GM19025 (cell line): ENCODE measurements at regions not wholly inside any gene's neighbourhood (a gene's known extent, or its start where the extent isn't known, plus 50 kb on each side); places are given as distances from the start of the nearest gene placed in this dataset.

ENCODE experiments used
- ATAC-seq: cut with Tn5 transposase; IDR thresholded peaks from one replicate; pipeline ENCODE4 v1.9.1; 2021; ENCODE audit warnings: mild to moderate bottlenecking, low read depth, moderate library complexity; ENCODE audit not compliant: unreplicated experiment

DNA sequence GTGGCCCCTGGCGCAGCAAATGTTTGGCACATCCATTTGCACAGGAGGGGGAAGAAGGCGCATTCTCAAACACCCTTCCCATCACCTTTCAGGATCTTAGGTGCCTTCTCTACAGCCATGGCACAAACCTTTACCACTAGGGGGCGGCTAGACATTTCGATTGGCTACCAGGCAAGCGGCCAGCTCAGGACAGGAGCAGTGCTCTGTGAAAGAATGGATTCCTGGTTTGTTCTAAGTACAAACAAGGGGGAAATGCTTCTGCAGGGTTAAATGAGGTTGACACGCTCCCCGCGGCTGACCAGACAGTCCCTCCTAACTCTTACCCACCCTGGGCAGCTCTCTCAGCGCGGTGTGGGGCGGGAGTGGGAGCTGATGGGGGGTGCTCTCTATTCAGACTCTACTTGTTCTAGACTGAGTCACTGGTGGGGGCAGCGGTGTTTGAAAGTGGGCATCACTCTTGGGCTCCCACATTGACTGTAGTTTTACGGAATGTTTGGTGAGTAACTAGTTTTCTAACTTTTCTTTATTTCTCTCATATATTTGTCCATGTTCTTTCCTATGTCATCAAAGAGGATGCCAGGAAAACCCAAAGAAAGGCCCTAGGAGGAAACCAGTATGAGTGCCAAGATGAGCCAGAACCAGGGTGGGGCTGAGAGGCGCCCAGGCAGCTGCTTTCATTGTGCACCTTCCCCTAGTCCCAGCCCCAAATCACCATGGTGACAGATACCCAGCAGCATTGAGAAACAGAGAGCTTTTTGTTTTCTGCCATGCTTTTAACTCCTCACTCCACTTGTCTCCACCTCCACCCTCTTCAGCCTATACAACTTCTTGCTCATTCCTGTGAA, 61.4 kb upstream of the GPR158 start:
- peak; percentile 86 for ATAC-seq

DNA sequence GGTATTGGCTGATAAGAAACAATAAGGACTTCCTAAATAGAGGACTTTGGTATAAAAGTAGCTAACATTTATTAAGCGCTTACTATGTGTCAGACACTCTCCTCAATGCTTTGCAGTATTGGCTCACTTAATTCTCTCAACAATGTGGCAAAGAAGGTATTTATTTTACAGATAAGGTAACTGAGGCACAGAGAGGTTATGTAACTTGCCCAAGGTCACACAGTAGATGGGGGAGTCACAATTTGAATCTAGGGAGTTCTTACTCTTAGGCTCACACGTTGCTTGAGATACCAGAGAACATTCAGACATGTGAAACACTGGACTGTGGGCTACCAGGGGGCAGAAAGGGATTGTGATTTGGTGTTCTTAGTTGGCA, 60.8 kb upstream of the GPR158 start:
- no peak for ATAC-seq

DNA sequence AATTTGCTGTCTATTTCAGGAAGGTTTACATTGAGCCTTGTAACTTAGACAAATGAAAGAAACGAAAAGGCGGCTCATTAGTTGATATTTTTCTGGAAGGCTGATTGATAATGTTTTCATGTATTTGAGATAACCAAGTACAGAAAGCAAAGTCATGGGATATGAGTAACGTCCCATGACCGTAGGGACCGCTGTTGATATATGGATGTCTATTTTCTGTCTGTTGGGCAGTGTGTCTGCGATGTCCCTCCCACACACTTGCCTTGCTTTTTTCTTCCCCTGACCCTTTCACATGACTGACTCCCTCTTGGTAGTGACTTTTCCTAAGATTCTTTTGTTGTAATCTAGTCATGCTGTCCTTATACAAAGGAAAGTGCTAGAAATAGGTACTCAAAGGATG, 57.0 kb upstream of the GPR158 start:
- no peak for ATAC-seq

DNA sequence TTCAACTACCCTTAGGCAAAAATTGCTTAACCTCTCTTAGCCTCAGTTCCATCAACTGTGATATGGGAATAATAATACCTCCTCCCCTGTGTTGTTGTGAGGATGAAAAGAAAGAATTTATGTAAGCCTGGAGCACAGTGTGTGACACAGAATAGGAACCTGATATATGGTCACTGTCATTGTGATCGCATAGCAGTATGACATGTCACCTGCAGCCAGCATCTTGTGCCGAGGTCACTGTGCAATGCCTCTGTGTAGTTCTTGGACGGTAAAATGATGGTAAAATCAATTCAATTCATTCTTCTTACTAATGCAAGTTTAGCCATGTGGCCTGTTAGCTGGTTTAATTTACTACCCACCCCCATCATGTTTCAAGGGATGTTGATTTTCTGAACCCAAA, 54.6 kb upstream of the GPR158 start:
- ATAC-seq: no peak
